ENCODE measurements at regions not wholly inside any gene's neighbourhood (a gene's known extent, or its start where the extent isn't known, plus 50 kb on each side); places are given as distances from the start of the nearest gene placed in this dataset.

DNA sequence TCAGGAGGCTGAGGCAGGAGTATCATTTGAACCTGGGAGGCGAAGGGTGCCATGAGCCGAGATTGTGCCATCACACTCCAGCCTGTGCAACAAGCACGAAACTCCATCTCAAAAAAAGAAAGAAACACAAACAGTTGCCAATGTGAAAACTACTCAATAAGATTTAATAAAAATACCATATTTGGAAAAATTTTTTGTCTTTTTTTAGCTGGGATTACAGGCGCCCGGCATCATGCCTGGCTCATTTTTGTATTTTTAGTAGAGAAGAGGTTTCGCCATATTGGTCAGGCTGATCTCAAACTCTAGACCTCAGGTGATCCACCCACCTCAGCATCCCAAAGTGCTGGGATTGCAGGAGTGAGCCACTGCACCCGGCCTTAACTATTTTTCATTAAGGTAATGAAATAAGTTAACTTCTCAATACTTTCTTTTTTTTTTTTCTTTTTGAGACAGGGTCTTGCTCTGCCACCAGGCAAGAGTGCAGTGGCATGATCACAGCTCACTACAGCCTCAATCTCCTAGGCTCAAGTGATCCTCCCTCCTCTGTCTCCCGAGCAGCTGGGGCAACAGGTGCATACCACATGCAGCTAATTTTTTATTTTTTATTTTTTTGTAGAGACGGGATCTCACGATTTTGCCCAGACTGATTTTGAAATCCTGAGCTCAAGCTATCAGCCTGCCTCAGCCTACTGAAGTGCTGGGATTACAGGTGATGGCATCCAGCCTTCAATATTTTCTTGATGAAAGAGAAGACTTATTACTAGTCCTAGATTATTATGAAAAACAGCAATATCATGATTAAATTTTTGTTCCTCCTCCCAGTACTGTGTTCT lies 4746.2 kb upstream of the OR11H1 start:
- Histone ChIP-seq H3K36me3 (replicated peaks) (no peaks in the 10 kb centered on the region), H3K27me3 (ENCODE audit: low read depth) (no peaks in the 10 kb centered on the region), H3K4me3 (no peak overlapping the region), H3K9me3 (no peaks in the 10 kb centered on the region; the same call in 1 of the 2 replicates), H3K4me1 (no peaks in the 10 kb centered on the region)
- in situ Hi-C loops (cut with MboI; ENCODE audit: low sequenced_read_pairs): no loop called here
- no peak for DNase-seq (ENCODE audit: low spot score in 2 of 2)

Data from HAP-1 (cell line).